LNCaP clone FGC (cell line): ENCODE measurements at regions not wholly inside any gene's neighbourhood (a gene's known extent, or its start where the extent isn't known, plus 50 kb on each side); places are given as distances from the start of the nearest gene placed in this dataset.
A peak's percentile ranks its signal among the peaks of the same experiment; 100 is the strongest.
"Not testable (repeated sequence)": the region's sequence is repeated elsewhere in the genome, so short reads cannot be mapped to it uniquely, and the experiment has no call there.

ENCODE experiments used
- DNase-seq: peaks from one replicate; pipeline ENCODE4 v3.0.0-alpha.2; 2011; ENCODE audit warnings: low read depth
- H3K4me3 ChIP-seq: 2 replicates; pipeline ENCODE4 v1.5.1; 2011; ENCODE audit warnings: mild to moderate bottlenecking, low read depth, low read length, control low read depth
- CTCF ChIP-seq: IDR thresholded peaks from 2 replicates; pipeline ENCODE4 v1.5.1; 2012; ENCODE audit warnings: mild to moderate bottlenecking; ENCODE audit not compliant: control insufficient read depth, insufficient read depth; ENCODE audit errors: extremely low read depth

GRCh38 chr1:195738966-195739650 is 869.1 kb downstream of the KCNT2 start:
- no peak for TF ChIP-seq CTCF
- no peak overlapping the region for H3K4me3 ChIP-seq
- no peak for DNase-seq

- H3K4me3 ChIP-seq, result no peak overlapping the region
- DNase-seq, result no peak
- TF ChIP-seq CTCF, result no peak
These were observed 873.1 kb downstream of the KCNT2 start for GRCh38 chr1:195735140-195735539.

- no peak for DNase-seq
- TF ChIP-seq CTCF, result peak; percentile 23; the same call in 1 of the 2 replicates
- H3K4me3 ChIP-seq, result no peak overlapping the region
These were observed 874.4 kb downstream of the KCNT2 start for GRCh38 chr1:195733826-195734225.

- TF ChIP-seq CTCF, result no peak
- DNase-seq, result no peak
These were observed 874.8 kb downstream of the KCNT2 start for GRCh38 chr1:195733408-195733807.

GRCh38 chr1:195731385-195731784 is 876.9 kb downstream of the KCNT2 start:
- TF ChIP-seq CTCF, result no peak
- H3K4me3 ChIP-seq, result no peak overlapping the region
- DNase-seq, result no peak

More at GRCh38 chr1:195733408-195733807, 874.8 kb downstream of the KCNT2 start:
- H3K4me3 ChIP-seq, result no peak overlapping the region

GRCh38 chr1:195723796-195724194 is 884.4 kb downstream of the KCNT2 start:
- DNase-seq, result no peak
- H3K4me3 ChIP-seq, result no peak overlapping the region
- TF ChIP-seq CTCF, result no peak

GRCh38 chr1:195722852-195723795 is 885.1 kb downstream of the KCNT2 start:
- DNase-seq, H3K4me3 ChIP-seq: not testable (repeated sequence)

GRCh38 chr1:195722146-195722545 is 886.1 kb downstream of the KCNT2 start:
- not testable (repeated sequence) for DNase-seq, H3K4me3 ChIP-seq
